ENCODE measurements at regions not wholly inside any gene's neighbourhood (a gene's known extent, or its start where the extent isn't known, plus 50 kb on each side); places are given as distances from the start of the nearest gene placed in this dataset.
A peak's percentile ranks its signal among the peaks of the same experiment; 100 is the strongest.
"Not testable (repeated sequence)": the region's sequence is repeated elsewhere in the genome, so short reads cannot be mapped to it uniquely, and the experiment has no call there.

DNA sequence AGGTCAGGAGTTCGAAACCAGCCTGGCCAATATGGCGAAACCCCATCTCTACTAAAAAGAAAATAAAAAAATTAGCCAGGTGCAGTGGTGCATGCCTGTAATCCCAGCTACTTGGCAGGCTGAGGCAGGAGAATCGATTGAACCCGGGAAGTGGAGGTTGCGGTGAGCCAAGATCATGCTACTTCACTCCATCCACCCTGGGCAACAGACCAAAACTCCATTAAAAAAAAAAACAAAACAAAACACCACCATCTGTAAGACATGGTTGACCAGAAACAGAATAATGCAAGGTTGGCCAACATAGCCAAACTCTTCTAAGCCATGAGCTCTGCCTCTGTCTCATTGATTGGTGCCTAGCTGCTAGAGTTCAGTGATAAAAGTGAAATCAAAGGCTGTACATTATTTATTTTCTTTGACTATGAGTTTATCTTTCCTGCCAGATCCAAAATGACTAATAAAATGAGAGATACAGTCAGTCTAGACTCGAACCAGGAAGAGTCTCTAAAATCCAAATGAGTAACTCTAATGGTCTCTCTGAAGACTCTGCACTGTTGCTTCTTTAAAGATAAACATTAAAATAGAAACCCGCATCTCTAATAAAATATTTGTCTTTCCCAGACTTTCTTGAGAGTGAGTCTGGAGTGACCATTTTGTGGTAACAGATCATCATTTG is 404.7 kb downstream of the DAD1 start:
- no peak for DNase-seq

DNA sequence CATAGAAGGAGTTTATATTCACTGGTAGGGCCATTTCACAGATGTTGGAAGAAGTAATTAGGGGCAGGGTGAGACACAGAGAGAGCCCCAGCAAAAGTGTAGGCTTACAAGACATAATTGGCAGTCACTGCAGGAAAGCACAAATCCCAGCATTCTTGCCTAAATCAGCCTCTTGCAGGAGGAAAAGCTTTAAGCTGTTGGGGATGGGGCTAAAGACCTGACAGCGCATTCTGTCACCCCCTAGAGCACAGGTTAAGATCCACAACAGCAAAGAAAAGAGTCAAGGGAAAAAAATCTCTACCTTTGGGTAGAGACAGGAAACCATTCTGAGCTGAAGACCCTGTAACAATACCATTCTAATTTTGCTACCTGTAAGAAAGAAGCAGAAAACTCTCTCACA is 409.0 kb downstream of the DAD1 start:
- no peak for DNase-seq

DNA sequence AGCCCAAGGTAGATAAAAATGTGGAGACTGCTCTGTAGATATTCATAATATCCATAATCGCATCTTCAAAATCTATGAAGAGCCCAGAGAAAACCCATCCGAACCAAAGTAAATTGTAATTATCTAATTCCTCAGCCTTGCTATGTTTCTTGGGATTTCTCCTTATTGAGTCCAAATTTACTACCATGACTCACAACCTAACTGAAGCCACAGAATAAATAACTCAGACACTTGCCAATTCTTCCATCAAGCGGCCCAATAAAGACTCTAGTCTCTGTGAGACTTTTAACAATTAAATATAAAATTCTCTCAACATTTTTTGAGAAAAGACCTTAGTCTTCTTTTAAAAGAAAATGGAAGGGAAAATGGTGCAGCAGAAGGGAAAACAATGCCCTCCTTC is 409.8 kb downstream of the DAD1 start:
- DNase-seq = no peak

DNA sequence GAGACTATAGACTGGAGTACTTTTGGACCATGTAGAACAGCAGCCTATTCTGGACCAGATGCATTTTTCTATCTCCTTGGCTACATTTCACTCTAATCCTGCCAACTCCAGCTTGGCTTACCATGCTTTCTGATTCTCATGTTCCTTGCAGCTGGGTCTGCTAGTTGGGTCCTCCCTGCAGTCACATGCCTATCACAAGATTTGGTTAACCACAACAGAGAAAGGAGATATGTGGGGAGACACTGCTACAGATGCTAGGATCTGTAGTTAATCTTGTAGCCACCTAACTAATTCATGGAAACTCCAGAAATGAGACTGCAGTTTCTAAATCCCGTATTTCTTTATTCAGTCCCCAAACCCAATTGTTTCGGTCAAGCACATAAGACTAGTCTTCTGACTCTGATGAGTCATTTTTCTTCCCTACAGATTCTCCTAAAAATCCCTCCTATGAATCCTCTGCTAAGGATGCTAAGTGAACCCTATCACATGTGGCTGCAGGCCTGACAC is 410.6 kb downstream of the DAD1 start:
- no peak for DNase-seq

DNA sequence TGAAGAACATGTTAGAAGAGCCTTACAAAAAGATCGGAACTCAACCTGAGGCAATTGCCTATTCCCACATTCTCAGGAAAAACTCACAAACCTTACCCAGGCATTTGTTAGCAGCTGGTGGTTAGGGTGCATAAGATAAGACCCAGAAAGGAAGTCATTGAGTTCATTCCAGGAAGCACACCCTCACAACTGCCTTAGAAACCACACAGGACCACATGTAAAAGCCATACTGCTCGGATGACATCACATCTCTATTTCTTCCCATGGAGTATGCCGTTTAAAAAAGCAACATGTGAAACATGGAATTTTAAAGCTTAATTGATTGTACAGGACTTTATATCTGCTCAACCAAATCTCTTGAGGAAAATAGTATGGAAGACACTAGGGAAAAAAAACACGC is 411.2 kb downstream of the DAD1 start:
- DNase-seq = peak in 1 of 2 donors; percentile 79

DNA sequence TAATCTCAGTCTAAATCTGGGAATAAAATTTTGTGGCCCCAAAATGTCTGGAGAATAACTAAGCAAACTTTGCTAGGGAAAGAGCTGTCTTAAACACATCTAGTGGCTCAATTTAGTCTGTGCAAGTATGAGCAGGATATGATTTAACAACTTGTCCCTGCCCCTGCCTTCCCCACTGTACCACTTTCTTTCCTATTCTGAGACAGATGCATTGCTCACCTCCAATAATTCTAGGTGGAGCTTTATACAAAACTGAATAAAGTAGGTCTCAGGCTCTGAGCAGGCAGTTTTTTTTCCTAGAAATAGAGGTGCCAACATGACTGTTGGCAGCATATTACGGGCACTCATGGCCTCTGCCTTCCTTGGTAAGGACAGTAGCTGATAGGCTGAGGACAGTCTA is 412.1 kb downstream of the DAD1 start:
- DNase-seq = no peak

DNA sequence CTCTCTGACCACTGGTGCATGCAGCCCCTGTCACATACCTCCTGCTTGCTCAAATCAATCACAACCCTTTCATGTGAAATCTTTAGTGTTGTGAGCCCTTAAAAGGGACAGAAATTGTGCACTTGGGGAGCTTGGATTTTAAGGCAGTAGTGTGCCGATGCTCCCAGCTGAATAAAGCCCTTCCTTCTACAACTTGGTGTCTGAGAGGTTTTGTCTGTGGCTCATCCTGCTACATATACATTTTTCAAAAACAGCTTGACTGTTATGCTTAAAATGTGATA is 413.8 kb downstream of the DAD1 start:
- not testable (repeated sequence) for DNase-seq

DNA sequence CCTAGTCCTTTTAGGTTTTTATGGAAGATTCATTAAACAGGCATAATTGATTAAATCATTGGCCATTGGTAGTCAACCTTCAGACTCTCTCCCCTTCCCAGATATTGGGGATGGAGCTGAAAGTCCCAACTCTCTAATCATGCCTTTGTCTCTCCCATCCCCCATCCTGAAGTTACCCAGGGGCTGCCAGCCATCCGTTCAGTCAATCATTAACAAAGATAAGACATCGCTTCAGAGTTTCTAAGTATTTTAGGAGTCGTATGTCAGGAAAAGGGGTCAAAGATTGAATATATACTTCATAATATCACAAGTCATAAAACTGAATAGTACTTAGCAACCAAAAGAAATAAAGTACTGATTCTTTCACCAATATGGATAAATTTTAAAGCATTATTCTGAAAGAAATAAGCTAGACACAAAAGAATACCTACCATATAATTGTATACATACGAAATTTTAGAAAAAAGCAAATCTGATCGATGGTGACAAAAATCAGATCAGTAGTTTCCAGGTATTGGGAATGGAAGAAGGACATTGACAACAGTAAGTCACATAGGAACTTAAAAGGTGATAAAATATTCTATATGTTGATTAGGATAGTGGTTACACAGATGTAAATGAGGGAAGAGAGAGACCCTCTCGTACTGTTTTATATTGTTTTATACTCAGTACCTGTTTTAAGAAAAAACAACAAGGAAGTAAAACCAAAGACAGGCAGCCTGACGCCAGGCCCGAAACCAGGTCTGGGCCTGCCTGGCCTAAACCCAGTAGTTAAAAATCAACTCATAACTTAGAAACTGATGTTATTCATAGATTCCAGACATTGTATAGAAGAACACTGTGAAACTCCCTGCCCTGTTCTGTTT is 414.4 kb downstream of the DAD1 start:
- DNase-seq = no peak

DNA sequence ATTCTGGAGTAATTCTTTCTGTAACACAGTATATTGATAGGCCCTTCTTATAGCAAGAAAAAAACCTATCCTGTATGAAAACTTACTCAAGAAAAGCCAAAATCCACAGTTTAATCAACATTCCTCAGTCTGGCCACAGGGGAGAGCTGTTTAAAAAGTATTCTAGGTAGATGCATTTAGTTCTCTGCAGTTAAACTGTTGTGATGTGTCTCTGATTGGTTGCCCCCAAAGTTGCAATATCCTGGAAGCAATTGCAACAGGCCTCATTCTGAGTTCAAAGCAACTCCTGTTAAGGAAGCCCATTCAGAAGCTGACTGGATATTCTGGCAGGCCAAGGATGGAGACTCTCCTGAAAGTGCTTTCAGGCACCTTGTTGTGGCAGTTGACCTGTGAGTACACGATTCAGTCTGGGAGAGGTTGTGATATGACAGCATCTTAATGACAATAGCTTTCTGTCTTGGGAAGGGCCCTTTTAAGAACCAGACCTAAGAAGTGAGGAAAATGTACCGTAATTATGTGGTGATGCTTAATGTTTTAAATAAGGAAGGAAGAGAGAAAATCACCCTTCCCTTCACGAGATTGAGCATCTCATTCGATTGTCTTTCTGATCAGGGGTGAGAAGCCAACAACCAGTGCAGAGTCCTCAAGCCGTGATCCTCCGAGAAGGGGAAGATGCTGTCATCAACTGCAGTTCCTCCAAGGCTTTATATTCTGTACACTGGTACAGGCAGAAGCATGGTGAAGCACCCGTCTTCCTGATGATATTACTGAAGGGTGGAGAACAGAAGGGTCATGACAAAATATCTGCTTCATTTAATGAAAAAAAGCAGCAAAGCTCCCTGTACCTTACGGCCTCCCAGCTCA is 420.7 kb downstream of the DAD1 start:
- DNase-seq = no peak

DNA sequence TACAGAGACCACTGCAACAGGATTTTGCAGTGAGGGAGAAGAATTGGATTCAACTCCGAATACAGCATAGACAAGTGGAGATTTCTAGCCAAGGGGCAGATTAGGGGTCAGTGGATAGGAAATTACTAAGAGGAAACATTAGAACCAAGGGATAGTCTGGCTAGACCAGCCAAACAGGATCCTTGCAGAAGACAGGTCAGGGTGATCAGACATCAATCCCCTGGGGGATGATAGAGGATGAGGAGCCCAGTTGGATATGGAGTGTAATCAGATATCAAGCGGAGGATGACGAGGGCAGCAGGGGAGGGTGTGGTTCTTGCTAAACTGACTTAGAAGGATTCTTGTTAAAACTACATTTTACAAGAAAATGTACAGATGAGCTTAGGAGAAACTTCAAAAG is 424.4 kb downstream of the DAD1 start:
- no peak for DNase-seq

DNA sequence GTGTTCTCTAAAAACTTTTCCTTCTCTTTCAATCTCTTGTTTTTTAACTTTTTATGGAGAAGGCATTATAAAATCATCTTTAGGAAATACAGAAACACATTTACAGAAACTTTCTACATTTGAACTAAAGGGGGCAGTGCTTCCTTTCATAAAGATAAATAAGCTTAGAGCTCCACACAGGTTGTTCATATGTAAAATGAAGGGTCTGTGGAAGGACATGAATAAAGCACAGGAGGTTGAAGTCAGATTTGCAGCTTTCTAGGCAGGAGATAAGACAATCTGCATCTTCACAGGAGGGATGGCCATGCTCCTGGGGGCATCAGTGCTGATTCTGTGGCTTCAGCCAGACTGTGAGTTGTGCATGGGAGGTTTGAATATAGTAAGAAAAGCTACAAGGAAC is 426.0 kb downstream of the DAD1 start:
- DNase-seq = no peak

DNA sequence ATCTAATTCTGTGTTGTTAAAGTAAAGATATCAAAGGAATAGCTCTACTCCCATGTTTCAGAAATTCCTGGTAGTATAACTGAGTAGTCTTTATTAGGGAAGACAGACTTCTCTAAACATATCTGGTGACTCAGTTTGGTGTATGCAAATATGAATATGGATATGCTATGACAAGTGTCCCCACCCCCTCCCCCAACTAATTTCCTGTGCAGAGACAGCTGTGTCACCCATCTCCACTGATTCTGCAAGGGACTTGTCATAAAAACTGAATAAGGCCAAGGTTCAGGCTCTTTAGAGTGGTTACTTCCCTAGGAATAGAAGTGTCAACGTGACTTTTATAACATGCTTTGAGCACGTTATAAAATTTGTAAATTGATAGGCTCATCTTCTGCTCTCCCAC is 429.1 kb downstream of the DAD1 start:
- peak in 1 of 2 donors; percentile 69 for DNase-seq

DNA sequence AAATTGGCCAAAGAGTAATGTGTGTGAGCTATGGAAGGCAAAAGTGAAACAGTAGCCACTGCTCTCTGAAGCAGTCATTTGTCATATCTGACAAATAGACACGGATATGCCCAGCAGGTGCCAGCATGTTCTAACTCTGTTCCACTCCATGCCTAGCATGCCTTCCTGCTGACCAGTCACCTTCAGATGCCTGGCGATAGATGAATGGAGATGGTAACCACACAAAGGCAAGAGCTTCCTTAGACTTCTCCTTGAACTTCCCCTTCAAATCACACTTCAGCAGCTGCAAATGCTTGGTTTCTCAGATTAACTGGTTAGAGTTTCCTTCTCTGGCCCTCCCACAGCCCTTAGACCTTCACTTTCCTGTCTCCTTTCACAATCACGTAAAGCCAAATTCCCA is 429.9 kb downstream of the DAD1 start:
- DNase-seq = no peak

DNA sequence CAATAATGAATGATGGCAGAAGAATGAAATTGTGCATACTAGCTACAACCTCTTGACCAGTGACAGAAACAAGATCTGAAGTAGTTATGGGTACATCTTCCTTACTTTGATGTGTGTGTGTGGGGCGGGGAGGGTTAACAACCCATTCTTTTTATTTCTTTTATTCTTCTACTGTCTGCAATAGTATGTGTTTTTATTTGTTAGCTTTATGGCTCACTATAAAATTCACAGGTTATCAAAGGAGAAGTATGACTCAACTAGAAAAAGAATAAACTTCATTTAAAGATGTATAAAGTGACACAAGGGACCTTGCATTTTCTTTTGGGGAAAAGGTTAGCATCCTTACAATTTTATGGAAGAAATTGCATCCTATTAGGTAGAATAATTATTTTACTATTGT is 430.5 kb downstream of the DAD1 start:
- no peak for DNase-seq

DNA sequence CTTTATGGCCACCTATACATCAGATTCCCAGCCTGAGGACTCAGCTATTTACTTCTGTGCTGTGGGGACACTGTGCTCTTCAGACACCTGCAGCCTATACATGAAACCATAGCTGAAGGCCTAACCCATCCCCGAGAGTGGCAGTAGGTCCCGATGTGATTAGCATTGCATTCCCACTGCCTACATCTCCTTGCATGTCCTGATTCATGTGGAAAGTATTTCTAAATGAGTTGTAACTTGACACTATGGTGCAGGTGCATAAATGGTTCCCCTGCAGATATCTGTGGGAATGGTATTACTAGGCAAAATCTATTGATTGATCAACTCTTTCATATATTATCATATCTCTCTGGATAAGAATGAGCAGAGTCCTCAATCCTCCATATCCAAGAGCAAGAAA is 433.5 kb downstream of the DAD1 start:
- DNase-seq = no peak

DNA sequence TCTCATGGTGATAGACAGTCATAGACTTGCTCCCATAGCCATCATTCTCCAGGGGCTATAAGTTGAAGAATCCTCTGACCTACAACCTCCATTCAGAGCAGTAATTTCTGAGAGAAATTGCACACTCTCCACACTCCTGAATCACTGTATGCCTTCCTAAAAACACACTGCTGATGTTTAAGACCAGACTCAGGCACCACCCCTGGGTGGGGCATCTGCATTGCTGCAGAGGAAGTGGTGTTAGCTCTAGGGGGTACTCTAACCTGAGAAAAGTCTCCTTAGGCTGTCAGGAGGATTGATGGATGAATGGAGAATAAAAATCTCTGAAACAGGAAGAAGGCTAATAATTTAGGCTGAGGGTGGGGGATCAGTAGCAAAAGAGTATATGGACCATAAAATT is 436.1 kb downstream of the DAD1 start:
- no peak for DNase-seq

DNA sequence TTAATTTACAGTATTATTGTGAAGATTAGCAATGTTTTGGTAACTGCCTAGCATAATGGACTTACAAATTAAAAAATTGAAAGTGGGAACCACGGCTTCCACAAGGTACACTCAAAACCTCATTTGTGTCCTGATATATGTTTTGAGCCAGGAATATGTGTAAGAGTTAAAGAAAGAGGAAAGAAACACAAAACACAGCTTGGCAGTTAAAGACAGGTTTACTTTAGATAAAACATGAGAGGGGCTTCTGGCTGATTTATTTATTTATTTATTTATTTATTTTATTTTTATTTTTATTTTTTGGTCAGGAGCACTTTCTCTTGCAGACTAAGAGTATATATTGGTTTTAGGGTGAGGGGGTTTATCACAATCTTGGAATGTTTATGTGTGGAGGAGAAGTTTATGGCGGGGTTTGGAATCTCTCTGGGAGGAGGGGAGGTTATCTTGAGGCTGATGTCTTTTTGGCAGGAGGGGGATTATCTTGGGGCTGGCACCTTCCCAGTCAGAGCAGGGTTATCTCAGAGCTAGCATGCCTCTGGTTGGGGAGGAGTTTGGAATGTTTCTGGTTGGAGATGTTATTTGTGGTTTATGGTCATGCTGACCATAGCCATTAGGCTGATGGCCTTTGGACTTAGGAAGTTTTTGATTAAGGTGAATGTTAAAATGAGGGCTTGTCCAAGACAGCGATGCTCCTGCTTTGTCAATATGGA is 436.7 kb downstream of the DAD1 start:
- no peak for DNase-seq

DNA sequence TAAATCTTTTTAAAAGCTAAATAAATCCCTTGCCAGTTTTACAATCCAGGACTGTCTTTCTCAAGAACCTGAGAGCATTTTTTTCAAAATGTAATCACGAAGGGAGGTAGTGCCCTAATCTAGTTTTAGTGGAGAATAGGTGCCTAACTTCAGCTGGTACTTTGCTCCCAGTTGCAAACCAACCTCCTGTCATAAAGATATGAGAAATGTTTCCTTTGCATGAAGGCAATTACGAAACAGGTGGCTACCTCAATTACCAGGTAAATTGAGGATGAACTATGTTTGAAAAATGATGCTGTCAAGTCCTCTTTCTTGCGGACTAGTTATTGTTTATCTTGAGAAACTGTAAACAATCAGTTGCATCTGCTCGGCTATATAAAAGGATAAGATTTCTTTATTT is 437.9 kb downstream of the DAD1 start:
- DNase-seq = no peak

DNA sequence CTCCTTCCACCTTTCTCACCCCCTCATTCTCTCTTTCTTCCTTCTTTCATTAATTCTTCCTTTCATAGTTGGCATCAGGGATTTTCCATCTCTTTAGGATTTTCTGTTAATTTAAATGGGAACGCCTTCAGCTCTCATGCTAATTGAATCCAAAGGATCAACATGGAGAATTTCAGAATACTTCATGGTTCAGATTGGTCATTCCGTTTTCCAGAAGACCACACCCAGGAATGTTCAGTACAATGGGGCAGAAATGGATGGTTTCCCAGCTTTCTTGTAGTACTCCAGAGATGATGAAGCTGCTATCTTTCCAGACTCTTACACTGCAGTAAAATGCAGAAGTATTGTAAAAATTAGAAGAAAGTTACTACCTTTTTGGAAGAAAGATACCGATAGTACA is 440.0 kb downstream of the DAD1 start:
- no peak for DNase-seq

DNA sequence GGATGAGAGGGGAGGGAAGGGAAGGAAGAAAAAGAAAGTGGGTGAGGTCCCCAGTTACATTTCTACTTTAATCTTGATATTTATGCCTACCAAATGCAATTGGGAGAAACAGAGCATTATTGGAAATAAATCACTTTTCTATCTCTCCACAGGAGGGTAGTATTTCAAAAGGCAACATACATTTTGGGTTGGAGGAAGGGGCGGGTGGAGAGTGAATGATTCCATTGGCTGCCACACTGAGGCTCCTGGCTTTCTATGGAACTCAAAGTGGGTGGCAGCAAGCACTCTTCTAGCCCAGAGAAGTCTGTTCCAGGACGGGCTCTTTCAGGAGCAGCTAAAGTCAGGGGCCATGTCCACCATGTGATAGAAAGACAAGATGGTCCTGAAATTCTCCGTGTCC is 441.3 kb downstream of the DAD1 start:
- no peak for DNase-seq

DNA sequence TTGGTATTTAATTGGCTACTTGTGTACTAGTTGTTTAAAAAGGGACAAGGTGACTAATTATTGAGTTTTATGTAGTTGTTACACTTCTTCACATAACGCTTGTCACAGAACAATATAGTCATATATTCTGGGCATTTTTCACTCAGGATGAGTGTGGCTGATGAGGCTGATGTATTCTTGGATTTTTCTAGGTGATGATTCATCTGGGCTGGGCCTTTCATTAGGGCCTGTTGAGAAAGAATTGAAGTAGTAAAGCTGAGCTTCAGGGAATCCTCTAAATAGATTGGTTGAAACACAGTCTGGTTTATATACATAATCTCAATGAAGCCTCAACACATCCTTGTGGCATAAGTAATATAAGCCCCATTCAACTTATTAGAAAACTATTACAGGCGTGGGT is 445.7 kb downstream of the DAD1 start:
- no peak for DNase-seq

DNA sequence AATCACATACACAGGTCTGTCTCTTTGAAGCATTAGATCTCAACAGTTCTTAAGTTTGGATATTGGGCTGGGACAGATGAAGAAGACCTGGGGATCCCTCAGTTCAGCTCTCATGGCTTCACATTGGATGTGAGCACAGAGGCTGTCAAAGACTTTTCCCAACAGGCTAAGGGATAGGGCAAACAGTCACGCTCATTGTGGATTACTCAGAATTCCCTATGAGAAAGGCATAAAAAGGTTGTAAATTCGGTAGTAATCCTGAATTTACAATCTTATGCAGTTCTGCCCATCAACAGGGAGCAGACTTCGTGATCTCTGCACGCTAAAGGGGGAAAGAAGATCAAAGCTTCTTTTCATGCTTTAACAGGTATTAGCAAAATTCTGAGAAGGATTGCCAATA is 448.4 kb downstream of the DAD1 start:
- no peak for DNase-seq
